GM10248 (cell line): ENCODE measurements at regions not wholly inside any gene's neighbourhood (a gene's known extent, or its start where the extent isn't known, plus 50 kb on each side); places are given as distances from the start of the nearest gene placed in this dataset.

Experiments
- CTCF ChIA-PET: fragments of 300-600 bp; sonication (Branson Sonifier 250); formaldehyde crosslinking; extraction: SDS; loops from one replicate; lab custom pipeline; 2021; ENCODE audit warnings: antibody characterized with exemption; lab: Yijun Ruan, JAX
- POLR2A ChIA-PET: fragments of 350-650 bp; sonication (Branson Sonifier 250); formaldehyde crosslinking; extraction: SDS; loops from one replicate; lab custom pipeline; 2020; ENCODE audit warnings: antibody characterized with exemption; lab: Yijun Ruan, JAX
- DNase-seq: peaks from one replicate; pipeline ENCODE4 v3.0.0; 2012; ENCODE audit errors: extremely low spot score
- TF ChIP-seq, protein P1 (sequence below): IDR thresholded peaks from 2 replicates; pipeline ENCODE4 v1.5.1; 2012; ENCODE audit warnings: mild to moderate bottlenecking, low read depth; ENCODE audit errors: extremely low read depth, missing control alignments, control extremely low read depth

DNA sequence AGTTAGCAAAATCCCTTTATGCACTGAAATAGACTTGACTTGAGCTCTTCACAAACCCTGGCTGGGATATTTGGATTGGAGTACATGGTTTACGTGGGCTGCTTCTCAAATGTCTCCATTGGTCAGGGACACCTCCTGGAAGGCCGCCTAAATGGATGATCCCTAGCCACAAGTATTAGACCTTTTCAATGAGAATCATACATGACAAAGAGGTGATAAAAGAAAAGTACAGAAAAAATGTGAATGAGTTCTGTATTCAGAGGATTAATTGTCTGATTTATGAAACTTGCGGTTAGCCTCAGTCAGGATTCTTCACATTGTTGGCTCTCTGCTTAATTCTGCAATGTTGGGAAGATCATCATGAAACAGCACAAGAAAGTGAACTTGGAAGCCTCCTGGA lies 752.8 kb upstream of the ADAMTS16 start:
- DNase-seq: no peak
- ChIA-PET POLR2A (no interaction called here), CTCF (no interaction called here)
- TF ChIP-seq, protein P1, sequence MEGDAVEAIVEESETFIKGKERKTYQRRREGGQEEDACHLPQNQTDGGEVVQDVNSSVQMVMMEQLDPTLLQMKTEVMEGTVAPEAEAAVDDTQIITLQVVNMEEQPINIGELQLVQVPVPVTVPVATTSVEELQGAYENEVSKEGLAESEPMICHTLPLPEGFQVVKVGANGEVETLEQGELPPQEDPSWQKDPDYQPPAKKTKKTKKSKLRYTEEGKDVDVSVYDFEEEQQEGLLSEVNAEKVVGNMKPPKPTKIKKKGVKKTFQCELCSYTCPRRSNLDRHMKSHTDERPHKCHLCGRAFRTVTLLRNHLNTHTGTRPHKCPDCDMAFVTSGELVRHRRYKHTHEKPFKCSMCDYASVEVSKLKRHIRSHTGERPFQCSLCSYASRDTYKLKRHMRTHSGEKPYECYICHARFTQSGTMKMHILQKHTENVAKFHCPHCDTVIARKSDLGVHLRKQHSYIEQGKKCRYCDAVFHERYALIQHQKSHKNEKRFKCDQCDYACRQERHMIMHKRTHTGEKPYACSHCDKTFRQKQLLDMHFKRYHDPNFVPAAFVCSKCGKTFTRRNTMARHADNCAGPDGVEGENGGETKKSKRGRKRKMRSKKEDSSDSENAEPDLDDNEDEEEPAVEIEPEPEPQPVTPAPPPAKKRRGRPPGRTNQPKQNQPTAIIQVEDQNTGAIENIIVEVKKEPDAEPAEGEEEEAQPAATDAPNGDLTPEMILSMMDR: no peak

DNA sequence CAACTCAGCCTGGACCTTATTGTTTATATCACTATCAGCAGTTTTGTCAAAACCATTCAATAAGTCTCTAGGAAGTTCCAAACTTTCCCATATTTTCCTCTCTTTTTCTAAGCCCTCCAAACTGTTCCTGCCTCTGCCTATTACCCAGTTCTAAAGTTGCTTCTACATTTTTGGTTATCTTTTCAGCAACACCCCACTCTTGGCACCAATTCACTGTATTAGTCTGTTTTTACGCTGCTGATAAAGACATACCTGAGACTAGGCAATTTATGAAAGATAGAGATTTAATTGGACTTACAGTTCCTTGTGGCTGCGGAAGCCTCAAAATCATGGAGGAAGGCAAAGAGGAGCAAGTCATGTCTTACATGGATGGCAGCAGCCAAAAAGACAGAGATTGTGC lies 744.4 kb upstream of the ADAMTS16 start:
- TF ChIP-seq, protein P1: no peak
- DNase-seq: no peak
- CTCF ChIA-PET: no interaction called here
- POLR2A ChIA-PET: no interaction called here

DNA sequence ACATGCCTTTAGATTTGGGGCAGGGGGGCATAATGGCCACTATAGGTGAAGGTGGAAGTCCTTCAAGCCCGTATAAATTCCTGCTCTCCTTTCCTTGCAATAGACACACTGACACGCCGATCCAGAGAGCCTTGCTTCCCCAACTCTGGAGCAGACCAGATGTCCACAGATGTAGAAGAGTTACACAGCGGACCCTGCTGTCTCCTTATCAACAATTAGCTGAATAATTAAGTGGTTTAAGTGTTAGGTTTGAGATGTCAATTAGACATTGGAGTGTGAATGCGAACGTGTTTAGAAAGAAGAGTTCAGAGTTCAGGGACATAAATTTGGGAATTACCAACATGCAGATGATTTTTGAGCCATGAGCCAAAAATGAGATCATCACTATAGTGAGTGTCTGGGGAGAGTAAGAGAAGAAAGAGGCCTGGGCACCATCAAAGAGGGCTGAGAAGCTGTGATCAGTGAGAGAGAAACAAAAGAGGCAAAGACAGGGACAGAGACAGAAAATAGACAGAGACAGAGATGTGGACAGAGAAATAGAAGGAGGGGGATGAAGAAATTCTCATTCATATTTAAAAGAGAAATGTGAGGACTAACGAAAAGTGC lies 734.4 kb upstream of the ADAMTS16 start:
- CTCF ChIA-PET: no interaction called here
- TF ChIP-seq, protein P1: no peak
- no peak for DNase-seq
- POLR2A ChIA-PET: no interaction called here

DNA sequence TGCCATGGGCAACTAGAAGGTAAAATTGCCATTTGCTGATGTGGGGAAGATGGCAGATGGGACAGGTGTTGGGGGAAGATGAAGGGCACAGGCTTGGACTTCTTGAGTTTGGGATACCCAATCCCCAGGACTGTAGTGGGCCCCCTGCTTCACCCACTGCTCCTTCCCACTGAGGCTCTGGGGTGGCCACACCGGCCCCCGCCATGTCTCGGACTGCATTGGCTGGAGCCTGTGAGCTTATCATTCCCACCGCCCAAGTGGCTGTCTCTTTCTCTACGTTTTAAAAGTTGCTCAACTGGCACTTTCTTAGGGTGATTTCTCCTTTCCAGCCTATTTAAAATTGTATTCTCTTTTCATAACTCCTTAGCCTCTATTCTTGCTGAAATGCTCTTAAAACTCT lies 730.0 kb upstream of the ADAMTS16 start:
- TF ChIP-seq, protein P1: no peak
- CTCF ChIA-PET: interaction anchor here (2.0 kb wide), 1 partner anchor 16 kb away, joined by 4 read pairs; no protein-coding TSS in a partner anchor
- no peak for DNase-seq
- POLR2A ChIA-PET: no interaction called here

DNA sequence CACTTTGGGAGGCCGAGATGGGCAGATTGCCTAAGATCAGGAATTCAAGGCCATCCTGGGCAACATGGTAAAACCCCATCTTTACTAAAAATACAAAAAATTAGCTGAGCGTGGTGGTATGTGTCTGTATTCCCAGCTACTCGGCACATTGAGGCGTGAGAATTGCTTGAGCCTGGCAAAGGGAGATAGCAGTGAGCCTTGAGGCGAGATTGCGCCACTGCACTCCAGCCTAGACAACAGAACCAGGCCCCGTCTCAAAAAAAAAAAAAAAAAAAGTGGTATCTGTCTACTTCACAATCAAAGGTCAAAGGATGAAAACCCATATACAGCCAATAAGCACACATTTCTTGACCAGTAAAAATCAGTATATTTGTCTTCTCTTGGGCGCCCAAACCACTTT lies 728.5 kb upstream of the ADAMTS16 start:
- DNase-seq: no peak
- TF ChIP-seq, protein P1: no peak
- ChIA-PET CTCF (interaction anchor here (2.0 kb wide), 1 partner anchor 17 kb away, joined by 4 read pairs; no protein-coding TSS in a partner anchor), POLR2A (no interaction called here)

DNA sequence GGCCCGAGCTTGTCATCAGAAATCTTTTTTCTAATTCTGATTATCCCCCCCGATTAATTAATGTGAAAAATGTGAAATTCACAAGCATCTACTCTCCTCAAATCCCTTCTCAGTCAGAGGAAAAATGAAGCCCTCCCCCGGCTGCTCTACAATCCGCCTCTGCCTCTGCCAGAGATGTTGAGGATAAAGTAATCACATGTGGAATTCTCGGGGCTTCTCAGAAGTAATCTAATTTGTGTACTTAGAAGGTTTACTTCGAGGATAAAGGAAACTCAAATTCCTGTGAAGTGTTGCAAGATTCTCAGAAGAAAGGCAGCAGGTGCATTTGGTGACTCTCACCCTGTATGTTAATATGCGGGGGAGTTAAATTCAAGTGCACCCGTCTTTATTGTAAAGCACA lies 726.1 kb upstream of the ADAMTS16 start:
- ChIA-PET POLR2A (no interaction called here), CTCF (no interaction called here)
- no peak for DNase-seq
- TF ChIP-seq, protein P1: no peak

DNA sequence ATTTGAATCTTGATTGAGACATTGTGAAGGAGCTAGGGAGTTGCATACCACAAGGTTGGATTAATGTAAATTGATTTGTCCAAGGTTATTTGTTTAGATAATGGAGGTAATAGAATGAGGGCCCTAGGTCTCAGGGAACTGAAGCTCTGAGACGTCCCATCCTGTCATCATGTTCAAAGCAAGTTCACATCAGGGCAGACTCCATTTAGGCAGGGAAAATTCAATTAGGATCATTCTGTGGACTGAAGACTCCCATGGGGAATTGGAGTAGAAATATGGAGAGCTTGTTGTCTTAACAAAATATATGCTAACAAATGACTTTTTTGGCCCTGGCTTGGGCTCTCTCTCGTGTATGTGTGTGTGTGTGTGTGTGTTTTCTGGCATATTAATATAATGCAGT lies 722.0 kb upstream of the ADAMTS16 start:
- TF ChIP-seq, protein P1: no peak
- ChIA-PET POLR2A (no interaction called here), CTCF (no interaction called here)
- DNase-seq: no peak
